ENCODE measurements at regions not wholly inside any gene's neighbourhood (a gene's known extent, or its start where the extent isn't known, plus 50 kb on each side); places are given as distances from the start of the nearest gene placed in this dataset.

- no peak for TF ChIP-seq EZH2 (IDR thresholded peaks at IDR 0.05; ENCODE audit: borderline replicate concordance, low read length)
- TF ChIP-seq, protein P1, sequence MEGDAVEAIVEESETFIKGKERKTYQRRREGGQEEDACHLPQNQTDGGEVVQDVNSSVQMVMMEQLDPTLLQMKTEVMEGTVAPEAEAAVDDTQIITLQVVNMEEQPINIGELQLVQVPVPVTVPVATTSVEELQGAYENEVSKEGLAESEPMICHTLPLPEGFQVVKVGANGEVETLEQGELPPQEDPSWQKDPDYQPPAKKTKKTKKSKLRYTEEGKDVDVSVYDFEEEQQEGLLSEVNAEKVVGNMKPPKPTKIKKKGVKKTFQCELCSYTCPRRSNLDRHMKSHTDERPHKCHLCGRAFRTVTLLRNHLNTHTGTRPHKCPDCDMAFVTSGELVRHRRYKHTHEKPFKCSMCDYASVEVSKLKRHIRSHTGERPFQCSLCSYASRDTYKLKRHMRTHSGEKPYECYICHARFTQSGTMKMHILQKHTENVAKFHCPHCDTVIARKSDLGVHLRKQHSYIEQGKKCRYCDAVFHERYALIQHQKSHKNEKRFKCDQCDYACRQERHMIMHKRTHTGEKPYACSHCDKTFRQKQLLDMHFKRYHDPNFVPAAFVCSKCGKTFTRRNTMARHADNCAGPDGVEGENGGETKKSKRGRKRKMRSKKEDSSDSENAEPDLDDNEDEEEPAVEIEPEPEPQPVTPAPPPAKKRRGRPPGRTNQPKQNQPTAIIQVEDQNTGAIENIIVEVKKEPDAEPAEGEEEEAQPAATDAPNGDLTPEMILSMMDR (conservative IDR thresholded peaks at IDR 0.05 in 1 of 2, IDR thresholded peaks at IDR 0.05 in 1 of 2; ENCODE audit: extremely low read depth in 1 of 2, insufficient read depth in 1 of 2, low read depth in 1 of 2, low read length in 2 of 2): no peak
Observed at GRCh38 chr19:27717825-27718224, 1495.1 kb downstream of the UQCRFS1 start.

Data from mammary epithelial cell (primary cell).